AG04449 (cell line): ENCODE measurements at regions not wholly inside any gene's neighbourhood (a gene's known extent, or its start where the extent isn't known, plus 50 kb on each side); places are given as distances from the start of the nearest gene placed in this dataset.

Experiments used
- CTCF ChIA-PET: fragments of 350-600 bp; formaldehyde crosslinking; extraction: SDS; loops from one replicate; lab custom pipeline; 2021; ENCODE audit warnings: antibody characterized with exemption; lab: Yijun Ruan, JAX
- POLR2A ChIA-PET: fragments of 400-600, 350-600 bp; formaldehyde crosslinking; extraction: SDS; loops from one replicate; lab custom pipeline; 2020; ENCODE audit warnings: antibody characterized with exemption, inconsistent platforms; lab: Yijun Ruan, JAX
- DNase-seq: peaks from one replicate; pipeline ENCODE4 v3.0.0-alpha.2; 2010; ENCODE audit warnings: low read depth, low spot score
- H3K4me3 ChIP-seq: 2 replicates; pipeline ENCODE4 v1.5.1; 2011; ENCODE audit warnings: low read depth, mild to moderate bottlenecking, control low read depth, low read length
- CTCF ChIP-seq: IDR thresholded peaks from one replicate; pipeline ENCODE4 v1.5.1; 2011; ENCODE audit warnings: mild to moderate bottlenecking, moderate library complexity, low read length, control low read depth, inconsistent platforms; ENCODE audit not compliant: insufficient read depth; ENCODE audit errors: missing control alignments

- H3K4me3 ChIP-seq = no peak overlapping the region
- POLR2A ChIA-PET = no interaction called here
- CTCF ChIA-PET = interaction anchor here (1.2 kb wide), 1 partner anchor 9 kb away, joined by 3 read pairs; no protein-coding TSS in a partner anchor
- no peak for TF ChIP-seq CTCF
- no peak for DNase-seq
Observed at GRCh38 chr11:106378513-106379179, 301.2 kb downstream of the AASDHPPT start.

GRCh38 chr11:106379265-106379664 lies 301.8 kb downstream of the AASDHPPT start:
- TF ChIP-seq CTCF = no peak
- CTCF ChIA-PET = no interaction called here
- POLR2A ChIA-PET = no interaction called here
- no peak for DNase-seq
- H3K4me3 ChIP-seq = no peak overlapping the region

GRCh38 chr11:106379712-106380111 lies 302.2 kb downstream of the AASDHPPT start:
- ChIA-PET CTCF (interaction anchor here (1.3 kb wide), 1 partner anchor 103 kb away, joined by 3 read pairs; no protein-coding TSS in a partner anchor), POLR2A (no interaction called here)
- H3K4me3 ChIP-seq = no peak overlapping the region
- TF ChIP-seq CTCF = no peak
- DNase-seq = no peak

- no peak for TF ChIP-seq CTCF
- no peak for DNase-seq
- CTCF ChIA-PET = no interaction called here
- no peak overlapping the region for H3K4me3 ChIP-seq
- POLR2A ChIA-PET = no interaction called here
Observed at GRCh38 chr11:106381895-106382294, 304.4 kb downstream of the AASDHPPT start.

- POLR2A ChIA-PET = no interaction called here
- no peak for TF ChIP-seq CTCF
- CTCF ChIA-PET = interaction anchor here (2.2 kb wide), 1 partner anchor 15 kb away, joined by 6 read pairs; no protein-coding TSS in a partner anchor
Observed at GRCh38 chr11:106384429-106384828, 307.0 kb downstream of the AASDHPPT start.

GRCh38 chr11:106386519-106386918 lies 309.1 kb downstream of the AASDHPPT start:
- ChIA-PET CTCF (no interaction called here), POLR2A (no interaction called here)
- no peak for TF ChIP-seq CTCF
- no peak for DNase-seq
- no peak overlapping the region for H3K4me3 ChIP-seq

More at GRCh38 chr11:106384429-106384828, 307.0 kb downstream of the AASDHPPT start:
- DNase-seq = no peak
- no peak overlapping the region for H3K4me3 ChIP-seq
